AG04449 (cell line): ENCODE measurements at regions not wholly inside any gene's neighbourhood (a gene's known extent, or its start where the extent isn't known, plus 50 kb on each side); places are given as distances from the start of the nearest gene placed in this dataset.

ENCODE experiments used
- CTCF ChIA-PET: fragments of 350-600 bp; formaldehyde crosslinking; extraction: SDS; loops from one replicate; lab custom pipeline; 2021; ENCODE audit warnings: antibody characterized with exemption; lab: Yijun Ruan, JAX
- POLR2A ChIA-PET: fragments of 400-600, 350-600 bp; formaldehyde crosslinking; extraction: SDS; loops from one replicate; lab custom pipeline; 2020; ENCODE audit warnings: antibody characterized with exemption, inconsistent platforms; lab: Yijun Ruan, JAX
- DNase-seq: peaks from one replicate; pipeline ENCODE4 v3.0.0-alpha.2; 2010; ENCODE audit warnings: low read depth, low spot score
- H3K4me3 ChIP-seq: 2 replicates; pipeline ENCODE4 v1.5.1; 2011; ENCODE audit warnings: low read depth, mild to moderate bottlenecking, control low read depth, low read length
- TF ChIP-seq, protein P1 (sequence below): IDR thresholded peaks from one replicate; pipeline ENCODE4 v1.5.1; 2011; ENCODE audit warnings: mild to moderate bottlenecking, moderate library complexity, low read length, control low read depth, inconsistent platforms; ENCODE audit not compliant: insufficient read depth; ENCODE audit errors: missing control alignments

DNA sequence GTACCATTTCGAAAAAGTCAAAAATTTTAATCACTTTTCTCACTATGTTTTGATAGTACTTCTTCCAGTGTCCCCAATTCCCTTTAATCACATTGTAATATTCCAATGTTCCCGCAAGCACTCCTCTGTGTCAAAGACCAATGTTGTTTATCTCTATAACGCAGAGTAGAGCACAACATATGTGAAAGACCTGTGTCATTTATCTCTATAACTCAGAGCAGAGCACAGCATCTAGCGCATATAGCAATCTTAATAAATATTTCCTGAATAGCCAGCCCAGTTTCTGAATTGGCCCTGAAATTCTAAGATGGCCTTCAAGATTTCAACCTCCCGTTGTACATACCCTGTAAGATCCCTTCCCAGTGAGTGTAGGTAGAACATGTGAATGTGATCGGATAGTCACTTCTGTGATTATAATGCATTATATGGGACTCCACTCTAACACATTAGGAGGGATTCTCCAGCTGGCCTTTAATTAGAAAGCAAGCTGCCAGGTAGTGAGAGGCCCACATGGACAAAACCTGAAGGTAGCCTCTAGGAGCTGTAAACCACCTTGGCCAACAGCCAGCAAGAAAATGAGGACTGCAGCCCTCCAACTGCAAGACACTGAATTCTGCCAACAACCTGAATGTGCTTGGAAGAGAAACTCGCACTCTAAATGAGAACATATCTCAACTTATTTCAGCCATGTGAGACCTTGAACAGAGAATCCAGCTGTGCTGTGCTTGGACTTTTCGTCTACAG is 238.8 kb upstream of the SYT10 start:
- CTCF ChIA-PET = no interaction called here
- no peak overlapping the region for H3K4me3 ChIP-seq
- POLR2A ChIA-PET = no interaction called here
- TF ChIP-seq, protein P1, sequence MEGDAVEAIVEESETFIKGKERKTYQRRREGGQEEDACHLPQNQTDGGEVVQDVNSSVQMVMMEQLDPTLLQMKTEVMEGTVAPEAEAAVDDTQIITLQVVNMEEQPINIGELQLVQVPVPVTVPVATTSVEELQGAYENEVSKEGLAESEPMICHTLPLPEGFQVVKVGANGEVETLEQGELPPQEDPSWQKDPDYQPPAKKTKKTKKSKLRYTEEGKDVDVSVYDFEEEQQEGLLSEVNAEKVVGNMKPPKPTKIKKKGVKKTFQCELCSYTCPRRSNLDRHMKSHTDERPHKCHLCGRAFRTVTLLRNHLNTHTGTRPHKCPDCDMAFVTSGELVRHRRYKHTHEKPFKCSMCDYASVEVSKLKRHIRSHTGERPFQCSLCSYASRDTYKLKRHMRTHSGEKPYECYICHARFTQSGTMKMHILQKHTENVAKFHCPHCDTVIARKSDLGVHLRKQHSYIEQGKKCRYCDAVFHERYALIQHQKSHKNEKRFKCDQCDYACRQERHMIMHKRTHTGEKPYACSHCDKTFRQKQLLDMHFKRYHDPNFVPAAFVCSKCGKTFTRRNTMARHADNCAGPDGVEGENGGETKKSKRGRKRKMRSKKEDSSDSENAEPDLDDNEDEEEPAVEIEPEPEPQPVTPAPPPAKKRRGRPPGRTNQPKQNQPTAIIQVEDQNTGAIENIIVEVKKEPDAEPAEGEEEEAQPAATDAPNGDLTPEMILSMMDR = no peak
- no peak for DNase-seq

DNA sequence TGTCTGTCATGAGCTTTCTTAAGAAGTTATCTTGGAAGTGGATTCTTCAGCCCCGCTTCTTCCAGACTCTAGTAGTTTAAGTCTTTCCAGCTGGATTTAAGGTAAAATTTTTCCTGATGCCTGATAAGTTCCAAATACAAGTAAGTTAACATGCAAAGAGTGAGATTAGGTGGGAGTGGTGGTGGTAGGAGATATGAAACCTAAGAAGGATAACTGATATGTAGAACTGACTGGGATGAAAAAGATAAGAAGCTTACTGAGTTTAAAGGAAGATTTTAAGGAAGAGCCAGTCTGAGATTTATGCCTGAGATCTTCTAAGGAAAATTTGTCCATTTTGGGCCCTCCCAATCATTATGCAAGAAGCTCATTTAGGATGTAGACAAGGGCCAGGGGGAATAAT is 250.9 kb upstream of the SYT10 start:
- no peak for DNase-seq
- no peak overlapping the region for H3K4me3 ChIP-seq
- ChIA-PET POLR2A (no interaction called here), CTCF (no interaction called here)
- TF ChIP-seq, protein P1 = no peak

DNA sequence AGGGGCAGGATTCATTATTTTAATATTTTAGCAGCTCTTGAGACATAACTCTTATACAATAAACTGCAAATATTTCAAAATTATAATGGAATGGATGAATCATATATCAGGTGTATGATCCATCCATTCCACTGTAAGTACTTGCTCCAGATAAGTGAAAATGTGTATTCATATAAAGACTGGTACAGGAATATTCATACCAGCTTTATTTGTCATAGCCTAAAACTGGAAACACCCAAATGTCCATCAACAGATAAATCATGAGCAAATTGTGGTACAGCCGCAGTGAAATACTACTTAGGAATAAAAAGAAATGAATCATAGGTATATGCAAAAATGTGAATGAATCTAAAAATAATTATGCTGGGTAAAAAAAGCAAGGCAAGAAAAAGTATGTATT is 263.6 kb upstream of the SYT10 start:
- no peak for DNase-seq
- ChIA-PET CTCF (no interaction called here), POLR2A (no interaction called here)
- H3K4me3 ChIP-seq = no peak overlapping the region
- TF ChIP-seq, protein P1 = no peak

- DNase-seq = no peak
- TF ChIP-seq, protein P1 = no peak
- H3K4me3 ChIP-seq = no peak overlapping the region
- CTCF ChIA-PET = no interaction called here
- POLR2A ChIA-PET = no interaction called here
These were observed 267.3 kb upstream of the SYT10 start for GRCh38 chr12:33706927-33707326.

GRCh38 chr12:33708935-33709334 is 269.3 kb upstream of the SYT10 start:
- no peak for DNase-seq
- TF ChIP-seq, protein P1 = no peak
- CTCF ChIA-PET = no interaction called here
- POLR2A ChIA-PET = no interaction called here
- no peak overlapping the region for H3K4me3 ChIP-seq

- H3K4me3 ChIP-seq = no peak overlapping the region
- DNase-seq = no peak
- ChIA-PET POLR2A (interaction anchor here (0.6 kb wide), 1 partner anchor 185 kb away, joined by 3 read pairs; no protein-coding TSS in a partner anchor), CTCF (no interaction called here)
- TF ChIP-seq, protein P1 = no peak
These were observed 270.9 kb upstream of the SYT10 start for GRCh38 chr12:33710548-33710947.
